K562 (cell line): ENCODE measurements at regions not wholly inside any gene's neighbourhood (a gene's known extent, or its start where the extent isn't known, plus 50 kb on each side); places are given as distances from the start of the nearest gene placed in this dataset.

Experiments
- ATAC-seq: fragments of 200-7000 bp; cut with Tn5 transposase; 3 replicates; pipeline ENCODE4 v1.9.1; 2020; ENCODE audit warnings: moderate library complexity
- BruUV-seq: library from RNA; stranded (reverse); fragments of 400-500 nt; replicated peaks from 2 replicates; lab custom pipeline; 2021; lab: Mats Ljungman, UMichigan
- CTCF ChIA-PET: fragments of 300-600 bp; formaldehyde crosslinking; extraction: SDS; loops from one replicate; lab custom pipeline; 2021; ENCODE audit warnings: low intra/inter-chr PET ratio; lab: Yijun Ruan, JAX
- POLR2A ChIA-PET: fragments of 300-600, 350-650 bp; sonication (Branson Sonifier 250); formaldehyde crosslinking; extraction: SDS; loops from one replicate; lab custom pipeline; 2021; ENCODE audit warnings: antibody characterized with exemption, inconsistent platforms; lab: Yijun Ruan, JAX
- DNase-seq, 4 experiments: peaks; one replicate each; pipeline versions ENCODE4 v3.0.0 to v3.0.0-alpha.2; 2011 to 2018; ENCODE audit warnings: low spot score in 3 of 4, mixed read lengths in 3 of 4; ENCODE audit errors: extremely low read depth in 1 of 4
- FAIRE-seq: peaks from 2 replicates; lab custom pipeline; 2011; peaks lifted over from hg19 to GRCh38; lab: Jason Lieb, UNC
- H2AFZ ChIP-seq: 2 replicates; pipeline ENCODE4 v1.6.0; 2011; ENCODE audit warnings: low read depth, low read length, control low read depth, inconsistent platforms
- H3K27ac ChIP-seq: fragments of 200-600 bp; 3 replicates; pipeline ENCODE4 v1.8.0; 2011; ENCODE audit warnings: low read depth, mild to moderate bottlenecking, control low read depth, inconsistent platforms, low read length, moderate library complexity, mixed read lengths; ENCODE audit errors: extremely low read depth
- H3K27me3 ChIP-seq, 2 experiments: fragments of 300-600 bp in 1 of 2; 2 replicates in 1 of 2; 3 replicates in 1 of 2; pipeline versions ENCODE4 v1.6.0 to v1.8.0; 2011; ENCODE audit warnings: inconsistent platforms in 2 of 2, low read length in 2 of 2, mild to moderate bottlenecking in 1 of 2, mixed read lengths in 1 of 2, moderate library complexity in 1 of 2; ENCODE audit not compliant: control insufficient read depth in 2 of 2, insufficient read depth in 2 of 2
- H3K36me3 ChIP-seq: fragments of 300-600 bp; 3 replicates; pipeline ENCODE4 v1.8.0; 2011; ENCODE audit warnings: mild to moderate bottlenecking, low read length, inconsistent platforms; ENCODE audit not compliant: control insufficient read depth, insufficient read depth
- H3K4me1 ChIP-seq, 2 experiments: fragments of 200-600 bp in 1 of 2; replicated peaks in 1 of 2; 2 replicates in 1 of 2; 3 replicates in 1 of 2; pipeline versions ENCODE4 v1.5.1 to v1.8.0; 2011; ENCODE audit warnings: inconsistent platforms in 2 of 2, low read length in 2 of 2, mild to moderate bottlenecking in 1 of 2, mixed read lengths in 1 of 2, moderate library complexity in 1 of 2; ENCODE audit not compliant: control insufficient read depth in 2 of 2, insufficient read depth in 2 of 2
- H3K4me2 ChIP-seq: 2 replicates; pipeline ENCODE4 v1.6.1; 2011; ENCODE audit warnings: low read length, control low read depth, inconsistent platforms, mixed read lengths; ENCODE audit not compliant: insufficient read depth
- H3K4me3 ChIP-seq: fragments of 200-600 bp; sonication (generic), shearing (Covaris generic); 2 replicates; pipeline ENCODE4 v1.5.1; 2016; ENCODE audit warnings: control low read depth, inconsistent platforms
- H3K79me2 ChIP-seq: fragments of 200-600 bp; 3 replicates; pipeline ENCODE4 v1.8.0; 2011; ENCODE audit warnings: low read length, inconsistent platforms; ENCODE audit not compliant: control insufficient read depth, insufficient read depth
- H3K9ac ChIP-seq, 2 experiments: 2 replicates each; pipeline versions ENCODE4 v1.6.0 to v1.6.1; 2011; ENCODE audit warnings: low read depth in 2 of 2, low read length in 2 of 2, control low read depth in 1 of 2, inconsistent platforms in 1 of 2, mild to moderate bottlenecking in 1 of 2, mixed read lengths in 1 of 2; ENCODE audit not compliant: insufficient read depth in 1 of 2
- H3K9me1 ChIP-seq: one replicate; pipeline ENCODE4 v1.6.0; 2011; ENCODE audit warnings: inconsistent platforms, mild to moderate bottlenecking, low read length, moderate library complexity; ENCODE audit not compliant: control insufficient read depth, insufficient read depth
- H3K9me3 ChIP-seq: replicated peaks from 2 replicates; pipeline ENCODE4 v1.5.1; 2011; ENCODE audit warnings: low read depth, low read length, inconsistent platforms; ENCODE audit not compliant: control insufficient read depth, insufficient read depth
- H4K20me1 ChIP-seq: replicated peaks from 2 replicates; pipeline ENCODE4 v1.6.1; 2011; ENCODE audit warnings: low read length, inconsistent platforms, mixed read lengths; ENCODE audit not compliant: control insufficient read depth, insufficient read depth
- CREBBP ChIP-seq: IDR thresholded peaks from one replicate; pipeline ENCODE4 v1.6.1; 2012; ENCODE audit warnings: low read depth, mild to moderate bottlenecking, control low read depth, inconsistent platforms, low read length
- ELF4 ChIP-seq: fragments of 450-650 bp; formaldehyde crosslinking; IDR thresholded peaks from 2 replicates; pipeline ENCODE4 v1.4.0; 2022; ENCODE audit warnings: missing genetic modification characterization
- HMG20B ChIP-seq: fragments of 250-450 bp; sonication (Bioruptor Pico); IDR thresholded peaks from 2 replicates; pipeline ENCODE4 v1.5.0; 2021; ENCODE audit warnings: mild to moderate bottlenecking
- IRF2 ChIP-seq: sonication (generic); formaldehyde crosslinking; IDR thresholded peaks from 2 replicates; pipeline ENCODE4 v1.8.1; 2022; ENCODE audit warnings: mild to moderate bottlenecking, missing genetic modification reagents
- KDM2B ChIP-seq: fragments of 250-450 bp; sonication (Bioruptor Pico); IDR thresholded peaks from 2 replicates; pipeline ENCODE4 v1.8.0; 2021; ENCODE audit warnings: mild to moderate bottlenecking, moderate library complexity
- NELFE ChIP-seq: IDR thresholded peaks from 2 replicates; pipeline ENCODE4 v1.6.1; 2011; ENCODE audit warnings: mild to moderate bottlenecking; ENCODE audit not compliant: insufficient read depth, insufficient read length
- NR2F6 ChIP-seq: fragments of 450-650 bp; formaldehyde crosslinking; IDR thresholded peaks from 2 replicates; pipeline ENCODE4 v1.4.0; 2020; ENCODE audit warnings: mild to moderate bottlenecking
- OTX1 ChIP-seq: fragments of 450-650 bp; formaldehyde crosslinking; IDR thresholded peaks from 2 replicates; pipeline ENCODE4 v1.4.0; 2022; ENCODE audit warnings: mild to moderate bottlenecking
- PCBP1 ChIP-seq: fragments of 200-400 bp; formaldehyde crosslinking; IDR thresholded peaks from 2 replicates; pipeline ENCODE4 v1.6.1; 2018; ENCODE audit warnings: mild to moderate bottlenecking, low read depth, low read length; ENCODE audit not compliant: poor library complexity, severe bottlenecking
- PRPF4 ChIP-seq: fragments of 200-400 bp; formaldehyde crosslinking; IDR thresholded peaks from one replicate; pipeline ENCODE4 v1.6.1; 2017; ENCODE audit warnings: low read length, low read depth, mild to moderate bottlenecking; ENCODE audit not compliant: insufficient read depth, poor library complexity, severe bottlenecking
- PYGO2 ChIP-seq: fragments of 450-650 bp; IDR thresholded peaks from 2 replicates; pipeline ENCODE4 v1.6.1; 2016; ENCODE audit warnings: mild to moderate bottlenecking, missing genetic modification characterization, moderate library complexity, missing compliant biosample characterization
- SAFB ChIP-seq: fragments of 200-400 bp; formaldehyde crosslinking; IDR thresholded peaks from 2 replicates; pipeline ENCODE4 v1.6.1; 2017; ENCODE audit warnings: low read depth, low read length, borderline replicate concordance
- SETDB1 ChIP-seq: IDR thresholded peaks from one replicate; pipeline ENCODE4 v1.6.1; 2012; ENCODE audit warnings: low read length, control low read depth, inconsistent platforms
- ZKSCAN8 ChIP-seq: fragments of 200-800 bp; sonication (Bioruptor generic); IDR thresholded peaks from 2 replicates; pipeline ENCODE4 v1.6.1; 2016; ENCODE audit warnings: missing genetic modification characterization, missing compliant biosample characterization
- ZNF311 ChIP-seq: fragments of 250-450 bp; sonication (Bioruptor Pico); IDR thresholded peaks from 2 replicates; pipeline ENCODE4 v1.4.0; 2020; ENCODE audit warnings: mild to moderate bottlenecking, moderate library complexity
- ZNF668 ChIP-seq: fragments of 250-450 bp; sonication (Bioruptor Pico); IDR thresholded peaks from 2 replicates; pipeline ENCODE4 v1.8.0; 2022; ENCODE audit warnings: mild to moderate bottlenecking, inconsistent platforms
- WGBS: fragments of 100-300 bp; shearing (Covaris generic); methylation state at CpG from one replicate; pipeline ENCODE4 v1.1.6; 2016; ENCODE audit warnings: low coverage, mixed read lengths; ENCODE audit not compliant: insufficient coverage; ENCODE audit errors: missing lambda C conversion rate; 5-methylcytosine and 5-hydroxymethylcytosine counted together
- in situ Hi-C: fragments of 300-500 bp; cut with MboI; formaldehyde crosslinking; loops from 4 replicates; pipeline ENCODE4 v1.15.0; 2018; ENCODE audit warnings: inconsistent platforms, mixed read lengths
- intact Hi-C: fragments of 100-400 bp; cut with micrococcal nuclease; formaldehyde crosslinking; loops from 2 replicates; pipeline ENCODE4 v1.14.2; 2022
- TF ChIP-seq, protein P1 (sequence below): fragments of 250-450 bp; sonication (Bioruptor Pico); IDR thresholded peaks from 2 replicates; pipeline ENCODE4 v1.8.0; 2022; ENCODE audit warnings: inconsistent platforms, mild to moderate bottlenecking, moderate library complexity, borderline replicate concordance
- TF ChIP-seq, protein P2 (sequence below): IDR thresholded peaks from 2 replicates; pipeline ENCODE4 v1.6.1; 2011; ENCODE audit not compliant: insufficient read length; ENCODE audit errors: extremely low read depth
- TF ChIP-seq, protein P3 (sequence below): fragments of 450-650 bp; IDR thresholded peaks from 2 replicates; pipeline ENCODE4 v1.6.1; 2016; ENCODE audit warnings: low read depth, mild to moderate bottlenecking, moderate library complexity

DNA sequence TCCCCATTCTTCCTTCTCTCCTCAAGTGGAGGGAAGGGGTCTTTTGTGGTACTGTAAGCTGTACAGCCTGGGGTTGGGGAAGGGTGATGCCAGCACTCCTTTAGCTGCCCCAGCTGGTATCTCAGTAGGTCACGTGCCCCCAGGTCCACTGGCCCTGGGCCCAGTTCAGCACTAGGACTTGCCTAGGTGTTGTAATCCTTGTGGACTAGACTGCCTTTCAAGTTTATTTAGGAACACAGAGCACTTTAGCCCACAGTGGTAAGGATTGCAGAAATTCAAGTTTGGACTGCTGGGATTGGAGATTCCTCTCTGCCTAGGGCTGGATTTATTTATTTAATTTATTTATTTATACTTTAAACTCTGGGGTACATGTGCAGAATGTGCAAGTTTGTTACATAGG lies 569.6 kb downstream of the AACS start:
- Histone ChIP-seq H3K9ac (no peak overlapping the region), H3K36me3 (no peaks in the 10 kb centered on the region), H2AFZ (no peak overlapping the region), H3K27me3 (no peaks in the 10 kb centered on the region), H3K4me1 (no peaks in the 10 kb centered on the region), H3K4me3 (no peak overlapping the region), H3K9me3 (no peaks in the 10 kb centered on the region), H4K20me1 (no peaks in the 10 kb centered on the region), H3K9me1 (no peaks in the 10 kb centered on the region), H3K27ac (no peak overlapping the region), H3K4me2 (no peak overlapping the region), H3K79me2 (no peaks in the 10 kb centered on the region)
- no peak for ATAC-seq
- no TSS peak for BruUV-seq
- ChIA-PET CTCF (no interaction called here), POLR2A (no interaction called here)
- WGBS = 0% methylated on average over 1 of the region's 1 CpG
- FAIRE-seq = no peak
- TF ChIP-seq ZKSCAN8 (CRISPR knock-in tag) (no peak), OTX1 (no peak), PCBP1 (no peak), NR2F6 (CRISPR knock-in tag) (no peak), KDM2B (CRISPR knock-in tag) (no peak), IRF2 (CRISPR knock-in tag) (no peak), HMG20B (no peak), CREBBP (no peak), ZNF668 (no peak), PRPF4 (no peak), SAFB (no peak), SETDB1 (no peak), ELF4 (CRISPR knock-in tag) (no peak), PYGO2 (tag) (no peak), NELFE (no peak), ZNF311 (CRISPR knock-in tag) (no peak)
- TF ChIP-seq, protein P1, sequence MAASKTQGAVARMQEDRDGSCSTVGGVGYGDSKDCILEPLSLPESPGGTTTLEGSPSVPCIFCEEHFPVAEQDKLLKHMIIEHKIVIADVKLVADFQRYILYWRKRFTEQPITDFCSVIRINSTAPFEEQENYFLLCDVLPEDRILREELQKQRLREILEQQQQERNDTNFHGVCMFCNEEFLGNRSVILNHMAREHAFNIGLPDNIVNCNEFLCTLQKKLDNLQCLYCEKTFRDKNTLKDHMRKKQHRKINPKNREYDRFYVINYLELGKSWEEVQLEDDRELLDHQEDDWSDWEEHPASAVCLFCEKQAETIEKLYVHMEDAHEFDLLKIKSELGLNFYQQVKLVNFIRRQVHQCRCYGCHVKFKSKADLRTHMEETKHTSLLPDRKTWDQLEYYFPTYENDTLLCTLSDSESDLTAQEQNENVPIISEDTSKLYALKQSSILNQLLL (CRISPR knock-in tag) = no peak
- TF ChIP-seq, protein P2, sequence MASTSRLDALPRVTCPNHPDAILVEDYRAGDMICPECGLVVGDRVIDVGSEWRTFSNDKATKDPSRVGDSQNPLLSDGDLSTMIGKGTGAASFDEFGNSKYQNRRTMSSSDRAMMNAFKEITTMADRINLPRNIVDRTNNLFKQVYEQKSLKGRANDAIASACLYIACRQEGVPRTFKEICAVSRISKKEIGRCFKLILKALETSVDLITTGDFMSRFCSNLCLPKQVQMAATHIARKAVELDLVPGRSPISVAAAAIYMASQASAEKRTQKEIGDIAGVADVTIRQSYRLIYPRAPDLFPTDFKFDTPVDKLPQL = no peak
- TF ChIP-seq, protein P3, sequence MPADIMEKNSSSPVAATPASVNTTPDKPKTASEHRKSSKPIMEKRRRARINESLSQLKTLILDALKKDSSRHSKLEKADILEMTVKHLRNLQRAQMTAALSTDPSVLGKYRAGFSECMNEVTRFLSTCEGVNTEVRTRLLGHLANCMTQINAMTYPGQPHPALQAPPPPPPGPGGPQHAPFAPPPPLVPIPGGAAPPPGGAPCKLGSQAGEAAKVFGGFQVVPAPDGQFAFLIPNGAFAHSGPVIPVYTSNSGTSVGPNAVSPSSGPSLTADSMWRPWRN = no peak
- in situ Hi-C loops (no loop called here), intact Hi-C loops (no loop called here)
- DNase-seq = no peak
